ENCODE measurements at regions not wholly inside any gene's neighbourhood (a gene's known extent, or its start where the extent isn't known, plus 50 kb on each side); places are given as distances from the start of the nearest gene placed in this dataset.

- TF ChIP-seq KDM4A (IDR thresholded peaks at IDR 0.05; ENCODE audit: low read depth, low read length, severe bottlenecking), result no peak
- TF ChIP-seq GTF2F1 (IDR thresholded peaks at IDR 0.05; ENCODE audit: borderline replicate concordance, low read depth, low read length), result no peak
- no peak for TF ChIP-seq SIN3A (conservative IDR thresholded peaks at IDR 0.05 in 1 of 2, IDR thresholded peaks at IDR 0.05 in 1 of 2; ENCODE audit: low read depth in 1 of 2, low read length in 2 of 2)
- TF ChIP-seq HDAC2 (IDR thresholded peaks at IDR 0.05; ENCODE audit: borderline replicate concordance in 1 of 2, low read depth in 2 of 2, low read length in 2 of 2), result no peak
Measured at GRCh38 chr17:55961386-55961785, 191.9 kb upstream of the ANKFN1 start (continued).
